SK-N-SH (cell line): ENCODE measurements at regions not wholly inside any gene's neighbourhood (a gene's known extent, or its start where the extent isn't known, plus 50 kb on each side); places are given as distances from the start of the nearest gene placed in this dataset.

Source experiments
- GABPA ChIP-seq: IDR thresholded peaks from 2 replicates; pipeline ENCODE4 v1.4.0; 2012; ENCODE audit warnings: low read depth, mild to moderate bottlenecking
- NFIC ChIP-seq: IDR thresholded peaks from 2 replicates; pipeline ENCODE4 v1.4.0; 2012; ENCODE audit warnings: borderline replicate concordance
- RAD21 ChIP-seq: IDR thresholded peaks from 2 replicates; pipeline ENCODE4 v1.6.1; 2012; ENCODE audit warnings: mild to moderate bottlenecking, low read length
- YY1 ChIP-seq: IDR thresholded peaks from 2 replicates; pipeline ENCODE4 v1.4.0; 2012; ENCODE audit warnings: low read depth, mild to moderate bottlenecking

- TF ChIP-seq GABPA (no peak), YY1 (no peak), NFIC (no peak), RAD21 (no peak)
These were observed 352.3 kb downstream of the PDGFC start for GRCh38 chr4:156619154-156619934.
